ENCODE measurements at regions not wholly inside any gene's neighbourhood (a gene's known extent, or its start where the extent isn't known, plus 50 kb on each side); places are given as distances from the start of the nearest gene placed in this dataset.
"Not testable (repeated sequence)": the region's sequence is repeated elsewhere in the genome, so short reads cannot be mapped to it uniquely, and the experiment has no call there.

DNA sequence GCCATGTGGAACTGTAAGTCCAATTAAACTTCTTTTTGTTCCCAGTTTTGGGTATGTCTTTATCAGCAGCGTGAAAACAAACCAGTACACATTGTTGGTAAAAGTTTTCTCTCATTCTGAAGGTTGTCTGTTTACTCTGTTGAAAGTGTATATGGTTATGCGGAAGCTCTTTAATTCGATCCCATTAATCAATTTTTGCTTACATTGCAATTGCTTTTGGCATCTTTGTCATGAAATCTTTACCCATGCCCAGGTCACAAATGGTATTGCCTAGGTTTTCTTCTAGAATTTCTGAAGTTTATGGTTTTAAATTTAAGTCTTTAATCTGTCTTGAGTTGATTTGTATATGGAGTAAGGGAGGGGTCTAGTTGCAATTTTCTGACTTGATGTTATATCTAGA, 1901.9 kb downstream of the MAT2B start:
- Mint-ChIP-seq H3K4me1 (ENCODE audit: low read depth in 2 of 2) (no peaks in the 10 kb centered on the region), H3K27ac (no peak overlapping the region), H3K36me3 (ENCODE audit: insufficient read depth) (no peaks in the 10 kb centered on the region)

GRCh38 chr5:165410476-165410875, 1905.1 kb downstream of the MAT2B start:
- ATAC-seq (replicated peaks): no peak

More for the DNA sequence above, 1901.9 kb downstream of the MAT2B start:
- DNase-seq (no peak), ATAC-seq (replicated peaks) (no peak)
- H3K4me3 Mint-ChIP-seq: no peak overlapping the region
- no peaks in the 10 kb centered on the region for H3K27me3 Mint-ChIP-seq
- H3K9me3 Mint-ChIP-seq: peaks cover 7% of the 10 kb centered on the region in 2 donors

DNA sequence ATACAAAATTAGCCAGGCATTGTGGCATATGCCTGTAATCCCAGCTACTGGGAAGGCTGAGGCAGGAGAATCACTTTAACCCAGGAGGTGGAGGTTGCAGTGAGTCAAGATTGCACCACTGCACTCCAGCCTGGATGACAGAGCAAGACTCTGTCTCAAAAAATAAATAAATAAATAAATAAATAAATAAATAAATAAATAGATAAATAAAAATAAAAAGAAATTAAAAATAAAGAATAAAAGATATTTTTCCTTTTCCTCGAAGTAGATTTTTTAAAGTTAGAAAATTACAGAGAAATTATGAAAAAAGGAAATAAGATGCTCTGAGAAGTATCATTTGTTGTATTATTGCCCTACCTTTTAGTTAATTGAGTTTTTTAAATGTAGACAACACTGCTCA, 1906.1 kb downstream of the MAT2B start:
- H3K9me3 Mint-ChIP-seq: peaks cover 15 to 17% of the 10 kb centered on the region in 2 donors
- not testable (repeated sequence) for H3K27me3 Mint-ChIP-seq; H3K27ac Mint-ChIP-seq; H3K4me3 Mint-ChIP-seq; H3K4me1 Mint-ChIP-seq (ENCODE audit: low read depth in 2 of 2); DNase-seq; ATAC-seq (replicated peaks); H3K36me3 Mint-ChIP-seq (ENCODE audit: insufficient read depth)

More at GRCh38 chr5:165410476-165410875, 1905.1 kb downstream of the MAT2B start:
- Mint-ChIP-seq H3K36me3 (ENCODE audit: insufficient read depth) (peaks cover 4% of the 10 kb centered on the region), H3K9me3 (peaks cover 15 to 19% of the 10 kb centered on the region in 2 donors), H3K4me3 (no peak overlapping the region), H3K4me1 (ENCODE audit: low read depth in 2 of 2) (no peaks in the 10 kb centered on the region), H3K27ac (no peak overlapping the region), H3K27me3 (no peaks in the 10 kb centered on the region)
- no peak for DNase-seq

GRCh38 chr5:165420493-165420892, 1915.1 kb downstream of the MAT2B start:
- ATAC-seq (replicated peaks) (no peak), DNase-seq (no peak)
- H3K4me3 Mint-ChIP-seq: no peak overlapping the region
- H3K27me3 Mint-ChIP-seq: no peaks in the 10 kb centered on the region
- no peak overlapping the region for H3K27ac Mint-ChIP-seq
- peaks cover 0 to 1% of the 10 kb centered on the region in 2 donors for H3K9me3 Mint-ChIP-seq
- H3K4me1 Mint-ChIP-seq (ENCODE audit: low read depth in 2 of 2): no peaks in the 10 kb centered on the region
- no peaks in the 10 kb centered on the region for H3K36me3 Mint-ChIP-seq (ENCODE audit: insufficient read depth)

DNA sequence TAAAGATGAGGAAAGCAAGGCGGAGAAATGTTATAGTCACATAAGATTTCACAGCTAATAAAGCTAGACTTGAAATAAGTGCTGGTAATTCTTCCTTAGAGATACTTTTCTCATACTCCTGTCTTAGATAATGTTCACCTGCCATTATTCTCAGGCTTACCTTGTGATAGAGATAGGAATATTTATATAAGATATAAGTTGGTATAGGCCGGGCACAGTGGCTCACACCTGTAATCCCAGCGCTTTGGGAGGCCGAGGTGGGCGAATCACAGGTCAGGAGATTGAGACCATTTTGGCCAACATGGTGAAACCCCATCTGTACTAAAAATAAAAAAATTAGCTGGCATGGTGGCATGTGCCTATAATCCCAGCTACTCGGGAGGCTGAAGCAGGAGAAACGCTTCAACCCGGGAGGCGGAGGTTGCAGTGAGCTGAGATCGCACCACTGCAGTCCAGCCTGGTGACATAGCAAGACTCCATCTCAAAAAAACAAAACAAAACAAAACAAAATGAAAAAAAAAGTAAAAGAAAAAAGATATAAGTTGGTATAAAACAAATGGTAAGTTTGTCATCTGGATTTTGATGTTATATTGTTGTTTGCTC, 1918.4 kb downstream of the MAT2B start:
- DNase-seq: no peak
- ATAC-seq (replicated peaks): no peak
- Mint-ChIP-seq H3K4me3 (no peak overlapping the region), H3K36me3 (ENCODE audit: insufficient read depth) (no peaks in the 10 kb centered on the region), H3K27me3 (no peaks in the 10 kb centered on the region), H3K27ac (no peak overlapping the region), H3K4me1 (ENCODE audit: low read depth in 2 of 2) (no peaks in the 10 kb centered on the region), H3K9me3 (peaks cover 1 to 3% of the 10 kb centered on the region in 2 donors)

GRCh38 chr5:165425594-165425993, 1920.2 kb downstream of the MAT2B start:
- Mint-ChIP-seq H3K27ac (no peak overlapping the region), H3K9me3 (peaks cover 3 to 7% of the 10 kb centered on the region in 2 donors), H3K36me3 (ENCODE audit: insufficient read depth) (no peaks in the 10 kb centered on the region), H3K4me3 (no peak overlapping the region), H3K4me1 (ENCODE audit: low read depth in 2 of 2) (no peaks in the 10 kb centered on the region), H3K27me3 (no peaks in the 10 kb centered on the region)
- DNase-seq (no peak), ATAC-seq (replicated peaks) (no peak)

GRCh38 chr5:165448753-165449152, 1943.3 kb downstream of the MAT2B start:
- H3K36me3 Mint-ChIP-seq (ENCODE audit: insufficient read depth): no peaks in the 10 kb centered on the region
- peaks cover 8 to 16% of the 10 kb centered on the region in 2 donors for H3K9me3 Mint-ChIP-seq
- no peaks in the 10 kb centered on the region for H3K4me1 Mint-ChIP-seq (ENCODE audit: low read depth in 2 of 2)
- no peak overlapping the region for H3K4me3 Mint-ChIP-seq
- no peak for DNase-seq
- ATAC-seq (replicated peaks): no peak
- no peaks in the 10 kb centered on the region for H3K27me3 Mint-ChIP-seq
- no peak overlapping the region for H3K27ac Mint-ChIP-seq

DNA sequence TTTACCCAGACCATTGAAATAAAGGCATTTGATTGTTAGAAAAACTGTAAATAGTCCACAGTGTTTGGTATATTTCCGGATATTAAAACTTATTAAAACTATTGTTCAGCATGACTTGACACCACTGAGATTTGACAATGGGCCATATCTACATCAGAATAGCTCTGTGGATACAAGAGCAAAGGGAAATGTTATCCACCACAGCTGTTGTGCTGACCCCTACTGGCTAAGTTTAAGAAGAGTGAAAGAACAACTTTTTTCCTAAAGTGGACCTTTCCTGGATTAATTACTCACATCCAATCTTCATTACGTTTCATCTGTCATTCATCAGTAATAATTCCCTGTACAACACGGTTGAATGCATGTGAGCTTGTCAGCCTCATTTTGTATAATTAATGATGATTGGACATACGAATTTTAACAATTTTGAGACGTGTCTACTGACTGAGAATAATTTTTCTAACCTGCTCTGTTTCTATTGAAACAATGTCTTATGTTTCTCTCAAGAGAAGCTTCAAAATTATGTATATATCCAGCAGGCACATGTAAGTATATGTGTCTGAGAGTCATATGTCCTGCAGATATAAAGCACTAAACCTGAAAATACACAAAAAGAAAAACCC, 1952.6 kb downstream of the MAT2B start:
- DNase-seq (no peak), ATAC-seq (replicated peaks) (no peak)
- Mint-ChIP-seq H3K27me3 (no peaks in the 10 kb centered on the region), H3K36me3 (ENCODE audit: insufficient read depth) (no peaks in the 10 kb centered on the region), H3K27ac (no peak overlapping the region), H3K9me3 (peaks cover 0 to 4% of the 10 kb centered on the region in 2 donors), H3K4me1 (ENCODE audit: low read depth in 2 of 2) (no peaks in the 10 kb centered on the region), H3K4me3 (no peak overlapping the region)

DNA sequence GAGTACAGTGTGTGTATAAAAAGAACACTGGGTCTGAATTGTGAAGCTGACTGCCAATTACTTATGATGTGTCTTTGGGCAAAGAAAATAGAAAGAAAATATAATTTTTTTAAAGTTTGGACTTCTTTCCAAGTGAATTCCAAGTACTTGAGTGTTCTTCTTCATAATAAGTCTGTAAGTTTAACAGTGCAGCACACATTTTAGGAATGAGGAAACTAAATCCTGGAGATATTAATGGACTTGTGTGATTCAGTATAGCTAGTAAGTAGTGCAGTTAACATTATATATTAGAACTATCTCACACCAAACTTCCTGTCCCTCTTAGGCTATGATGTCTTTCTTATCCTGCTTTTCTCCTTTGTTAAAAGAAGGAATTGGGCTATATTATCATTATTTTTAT, 1953.8 kb downstream of the MAT2B start:
- Mint-ChIP-seq H3K4me1 (ENCODE audit: low read depth in 2 of 2) (no peaks in the 10 kb centered on the region), H3K9me3 (peaks cover 0 to 4% of the 10 kb centered on the region in 2 donors), H3K4me3 (no peak overlapping the region), H3K36me3 (ENCODE audit: insufficient read depth) (no peaks in the 10 kb centered on the region), H3K27ac (no peak overlapping the region), H3K27me3 (no peaks in the 10 kb centered on the region)
- DNase-seq: no peak
- no peak for ATAC-seq (replicated peaks)

DNA sequence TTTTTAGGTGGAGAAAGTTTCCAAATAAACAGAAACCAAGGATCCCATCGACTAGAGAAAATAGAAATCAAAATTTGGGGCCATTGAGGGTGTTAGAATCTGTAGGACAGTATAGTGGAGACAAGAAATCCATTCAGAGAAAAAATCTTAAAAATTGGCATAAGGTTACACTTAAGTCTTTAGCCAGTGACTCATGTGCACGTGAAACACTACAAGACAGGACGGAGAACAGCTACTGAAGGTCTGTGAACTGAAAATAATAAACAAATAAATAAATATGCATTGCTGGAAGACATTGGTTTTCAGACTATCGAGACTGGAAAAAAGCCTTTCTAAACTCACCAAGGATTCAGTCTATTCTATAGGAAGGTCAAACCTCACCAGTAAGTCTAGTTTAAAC, 1955.5 kb downstream of the MAT2B start:
- no peaks in the 10 kb centered on the region for H3K4me1 Mint-ChIP-seq (ENCODE audit: low read depth in 2 of 2)
- no peak overlapping the region for H3K4me3 Mint-ChIP-seq
- ATAC-seq (replicated peaks) (no peak), DNase-seq (no peak)
- H3K27me3 Mint-ChIP-seq: no peaks in the 10 kb centered on the region
- peaks cover 4 to 12% of the 10 kb centered on the region in 2 donors for H3K9me3 Mint-ChIP-seq
- no peak overlapping the region for H3K27ac Mint-ChIP-seq
- no peaks in the 10 kb centered on the region for H3K36me3 Mint-ChIP-seq (ENCODE audit: insufficient read depth)

DNA sequence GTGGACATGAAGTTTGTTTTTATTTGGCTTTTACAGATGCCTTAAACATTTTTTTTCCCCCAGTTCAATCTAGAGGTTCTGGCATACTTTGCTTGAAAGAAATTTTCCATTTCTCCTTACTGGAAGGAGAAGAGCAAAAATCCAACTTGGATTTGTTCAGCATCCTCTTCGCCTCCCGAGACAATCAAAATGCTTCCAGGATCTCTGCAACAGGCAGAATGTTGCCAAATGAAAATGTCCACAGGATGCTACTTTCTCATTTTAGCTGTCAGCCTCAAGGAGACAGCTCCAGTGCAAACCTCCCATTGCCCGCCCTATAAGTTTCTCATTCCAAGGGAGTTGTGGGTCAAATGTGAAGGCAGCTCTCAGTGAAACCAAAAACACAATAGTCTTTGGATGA, 1972.1 kb downstream of the MAT2B start:
- ATAC-seq (replicated peaks) (no peak), DNase-seq (no peak)
- no peaks in the 10 kb centered on the region for H3K36me3 Mint-ChIP-seq (ENCODE audit: insufficient read depth)
- no peak overlapping the region for H3K27ac Mint-ChIP-seq
- H3K9me3 Mint-ChIP-seq: peaks cover 0 to 8% of the 10 kb centered on the region in 2 donors
- H3K4me3 Mint-ChIP-seq: no peak overlapping the region
- no peaks in the 10 kb centered on the region for H3K27me3 Mint-ChIP-seq
- H3K4me1 Mint-ChIP-seq (ENCODE audit: low read depth in 2 of 2): no peaks in the 10 kb centered on the region

DNA sequence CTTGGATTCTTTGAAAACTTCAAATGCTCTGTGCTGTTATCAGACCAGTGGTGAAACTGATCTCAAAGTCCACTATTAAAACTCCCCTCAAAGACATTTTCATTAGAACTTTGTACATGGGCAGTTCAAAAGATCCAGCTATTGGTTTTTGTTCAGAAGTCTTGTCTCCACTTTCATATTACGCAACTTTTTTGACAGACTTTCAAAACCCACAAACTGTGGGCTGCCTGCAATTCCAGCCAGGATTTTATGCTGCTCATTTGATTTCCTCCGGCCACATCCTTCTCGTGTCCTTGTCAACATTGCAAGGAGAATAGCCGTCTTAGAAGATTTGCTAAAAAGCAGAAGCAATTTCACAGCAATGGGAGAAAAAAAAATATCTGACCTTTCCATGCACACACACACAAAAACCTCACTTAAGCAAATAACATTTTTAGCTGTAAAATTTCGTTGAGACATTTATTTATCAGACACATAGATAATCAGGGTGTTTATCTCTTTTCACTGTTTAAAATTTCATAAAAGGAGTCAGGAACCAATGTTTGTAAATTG, 1990.5 kb downstream of the MAT2B start:
- Mint-ChIP-seq H3K27ac (no peak overlapping the region), H3K4me3 (no peak overlapping the region), H3K4me1 (ENCODE audit: low read depth in 2 of 2) (no peaks in the 10 kb centered on the region), H3K27me3 (no peaks in the 10 kb centered on the region), H3K9me3 (peaks cover 5 to 11% of the 10 kb centered on the region in 2 donors), H3K36me3 (ENCODE audit: insufficient read depth) (no peaks in the 10 kb centered on the region)
- DNase-seq (no peak), ATAC-seq (replicated peaks) (no peak)

DNA sequence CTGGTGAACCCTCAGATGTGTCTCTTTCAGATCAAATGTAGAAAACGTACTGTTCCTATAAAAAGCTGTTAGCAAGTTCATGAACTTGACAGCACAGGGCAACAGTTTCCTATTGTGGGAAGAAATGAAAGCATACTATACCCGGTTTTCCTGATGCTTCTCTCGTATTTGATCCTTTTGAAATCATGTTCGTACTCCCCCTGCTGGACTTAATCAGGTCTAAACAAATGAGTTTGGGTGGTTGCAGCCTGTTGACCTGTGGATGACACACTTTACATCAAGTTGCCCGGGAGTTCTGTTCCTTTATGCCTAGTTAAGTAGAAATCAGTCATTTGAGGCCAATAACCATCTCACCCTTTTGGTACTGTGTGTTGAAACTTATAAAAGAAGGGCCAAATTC, 1992.3 kb downstream of the MAT2B start:
- no peak for DNase-seq
- Mint-ChIP-seq H3K27ac (no peak overlapping the region), H3K4me3 (no peak overlapping the region), H3K9me3 (peaks cover 5 to 15% of the 10 kb centered on the region in 2 donors), H3K36me3 (ENCODE audit: insufficient read depth) (no peaks in the 10 kb centered on the region), H3K4me1 (ENCODE audit: low read depth in 2 of 2) (no peaks in the 10 kb centered on the region), H3K27me3 (no peaks in the 10 kb centered on the region)
- no peak for ATAC-seq (replicated peaks)

Data from effector memory CD8-positive, alpha-beta T cell (primary cell).